GM12801 (cell line): ENCODE measurements at regions not wholly inside any gene's neighbourhood (a gene's known extent, or its start where the extent isn't known, plus 50 kb on each side); places are given as distances from the start of the nearest gene placed in this dataset.

ENCODE experiments used
- TF ChIP-seq, protein P1 (sequence below): IDR thresholded peaks from one replicate; pipeline ENCODE4 v1.5.1; 2011; ENCODE audit warnings: control low read depth; ENCODE audit not compliant: insufficient read length; ENCODE audit errors: extremely low read depth

DNA sequence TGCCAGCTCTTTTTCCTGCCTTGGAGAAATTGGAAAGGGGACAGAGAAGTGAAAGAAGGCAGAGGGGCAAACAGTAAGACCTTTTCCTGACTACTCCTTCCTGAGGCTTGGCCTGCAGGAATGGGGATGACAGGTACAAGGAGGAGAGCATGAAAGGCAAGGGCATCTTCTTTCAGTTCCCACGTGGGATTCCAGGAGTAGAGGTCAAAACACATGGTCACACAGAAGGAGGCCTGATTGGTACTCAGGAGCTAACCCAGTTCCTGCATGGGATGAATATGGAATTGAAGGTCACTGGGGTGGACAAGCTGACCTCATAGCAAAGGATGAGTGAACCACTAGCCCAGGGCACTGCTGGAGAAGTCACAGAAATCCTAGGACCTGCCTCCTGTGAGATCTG lies 112.5 kb upstream of the ZNF366 start:
- TF ChIP-seq, protein P1, sequence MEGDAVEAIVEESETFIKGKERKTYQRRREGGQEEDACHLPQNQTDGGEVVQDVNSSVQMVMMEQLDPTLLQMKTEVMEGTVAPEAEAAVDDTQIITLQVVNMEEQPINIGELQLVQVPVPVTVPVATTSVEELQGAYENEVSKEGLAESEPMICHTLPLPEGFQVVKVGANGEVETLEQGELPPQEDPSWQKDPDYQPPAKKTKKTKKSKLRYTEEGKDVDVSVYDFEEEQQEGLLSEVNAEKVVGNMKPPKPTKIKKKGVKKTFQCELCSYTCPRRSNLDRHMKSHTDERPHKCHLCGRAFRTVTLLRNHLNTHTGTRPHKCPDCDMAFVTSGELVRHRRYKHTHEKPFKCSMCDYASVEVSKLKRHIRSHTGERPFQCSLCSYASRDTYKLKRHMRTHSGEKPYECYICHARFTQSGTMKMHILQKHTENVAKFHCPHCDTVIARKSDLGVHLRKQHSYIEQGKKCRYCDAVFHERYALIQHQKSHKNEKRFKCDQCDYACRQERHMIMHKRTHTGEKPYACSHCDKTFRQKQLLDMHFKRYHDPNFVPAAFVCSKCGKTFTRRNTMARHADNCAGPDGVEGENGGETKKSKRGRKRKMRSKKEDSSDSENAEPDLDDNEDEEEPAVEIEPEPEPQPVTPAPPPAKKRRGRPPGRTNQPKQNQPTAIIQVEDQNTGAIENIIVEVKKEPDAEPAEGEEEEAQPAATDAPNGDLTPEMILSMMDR: no peak

DNA sequence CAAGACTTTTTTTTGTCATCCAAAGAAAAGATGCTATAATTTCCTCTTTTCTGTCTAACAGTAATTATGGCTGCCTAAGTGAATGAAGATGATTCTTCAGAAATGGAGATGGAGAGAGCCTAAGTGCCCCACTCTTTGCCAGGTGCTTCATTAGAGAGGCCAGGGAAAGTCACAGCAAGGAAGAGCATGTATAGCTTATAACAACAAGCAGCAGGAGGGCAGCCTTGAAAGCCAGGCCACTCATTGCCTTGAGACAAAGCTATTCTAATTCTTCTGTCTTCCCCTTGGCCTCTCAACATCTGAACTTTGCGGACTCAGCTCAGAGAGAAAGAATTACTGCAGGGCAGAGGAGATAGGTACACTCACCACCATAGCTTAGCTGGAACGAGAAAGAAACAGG lies 112.0 kb upstream of the ZNF366 start:
- TF ChIP-seq, protein P1: no peak

DNA sequence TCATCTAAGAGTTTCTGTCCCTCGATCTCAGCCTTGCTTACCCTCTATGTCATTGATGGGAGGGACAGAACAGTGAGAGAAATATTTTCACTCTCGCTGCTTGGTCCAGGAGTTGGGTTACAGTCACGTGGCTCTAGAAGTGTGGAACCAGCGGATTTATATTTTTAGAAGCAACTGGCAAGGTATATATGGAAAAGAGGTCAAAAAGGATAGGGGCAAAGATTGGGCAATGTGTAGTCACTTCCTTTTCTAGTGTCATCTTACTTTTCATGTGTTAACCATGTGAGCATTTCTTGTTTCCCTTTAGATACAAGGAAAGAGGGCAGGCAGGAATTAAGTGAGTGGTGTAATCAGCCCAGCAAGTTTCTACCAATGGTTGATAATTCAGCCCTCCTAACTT lies 111.5 kb upstream of the ZNF366 start:
- TF ChIP-seq, protein P1: no peak

DNA sequence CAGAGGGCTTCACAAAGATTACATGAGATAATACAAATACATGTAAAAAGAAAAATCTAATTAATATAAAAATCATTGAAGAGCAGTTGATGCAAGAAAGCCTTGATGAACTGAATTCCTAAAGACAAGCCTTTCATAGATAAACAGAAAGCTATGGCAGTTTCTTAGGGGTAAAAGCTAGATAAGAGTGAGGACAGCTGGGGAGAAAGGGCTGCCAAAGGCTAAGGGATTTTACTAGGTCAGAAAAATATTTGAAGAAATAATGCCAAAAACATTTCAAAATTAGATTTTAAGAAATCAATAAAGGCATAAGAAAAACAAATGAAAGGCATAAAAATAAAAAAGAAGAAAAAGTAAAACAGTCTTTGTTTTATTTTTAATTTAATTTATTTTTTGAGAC lies 107.9 kb upstream of the ZNF366 start:
- TF ChIP-seq, protein P1: no peak

DNA sequence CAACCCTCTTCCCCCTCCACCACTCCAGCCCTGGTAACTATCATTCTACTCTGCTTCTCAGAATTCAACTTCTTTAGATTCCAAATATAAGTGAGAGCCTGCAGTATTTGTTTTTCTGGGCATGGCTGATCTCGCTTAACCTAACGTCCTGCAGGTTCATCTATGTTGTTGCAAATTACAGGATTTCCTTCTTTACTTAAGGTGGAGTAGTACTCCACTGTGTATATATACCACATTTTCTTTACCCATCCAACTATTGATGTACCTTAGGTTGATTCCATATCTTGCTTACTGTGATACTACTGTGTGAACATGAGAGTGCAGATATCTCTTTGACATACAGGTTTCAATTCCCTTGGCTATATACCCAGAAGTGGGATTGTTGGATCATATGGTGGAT lies 106.3 kb upstream of the ZNF366 start:
- TF ChIP-seq, protein P1: no peak

DNA sequence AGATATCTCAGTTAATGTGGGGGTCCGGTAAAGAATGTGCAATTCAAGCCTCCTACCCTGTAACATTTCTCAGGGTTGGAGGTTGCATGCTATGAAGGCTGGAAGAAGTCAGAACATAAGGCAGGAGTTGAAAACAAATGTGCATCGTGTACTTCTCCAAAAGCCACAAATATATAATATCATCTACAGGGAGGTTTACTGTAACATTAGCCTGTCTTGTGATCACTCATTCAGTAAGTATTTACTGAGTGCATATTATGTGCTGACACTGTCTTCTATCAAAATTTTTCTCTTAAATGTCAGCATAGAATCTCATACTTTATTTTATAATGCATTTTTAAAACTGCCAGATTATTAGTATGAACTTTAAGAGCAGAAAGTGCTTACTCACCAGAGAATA lies 105.6 kb upstream of the ZNF366 start:
- TF ChIP-seq, protein P1: no peak

DNA sequence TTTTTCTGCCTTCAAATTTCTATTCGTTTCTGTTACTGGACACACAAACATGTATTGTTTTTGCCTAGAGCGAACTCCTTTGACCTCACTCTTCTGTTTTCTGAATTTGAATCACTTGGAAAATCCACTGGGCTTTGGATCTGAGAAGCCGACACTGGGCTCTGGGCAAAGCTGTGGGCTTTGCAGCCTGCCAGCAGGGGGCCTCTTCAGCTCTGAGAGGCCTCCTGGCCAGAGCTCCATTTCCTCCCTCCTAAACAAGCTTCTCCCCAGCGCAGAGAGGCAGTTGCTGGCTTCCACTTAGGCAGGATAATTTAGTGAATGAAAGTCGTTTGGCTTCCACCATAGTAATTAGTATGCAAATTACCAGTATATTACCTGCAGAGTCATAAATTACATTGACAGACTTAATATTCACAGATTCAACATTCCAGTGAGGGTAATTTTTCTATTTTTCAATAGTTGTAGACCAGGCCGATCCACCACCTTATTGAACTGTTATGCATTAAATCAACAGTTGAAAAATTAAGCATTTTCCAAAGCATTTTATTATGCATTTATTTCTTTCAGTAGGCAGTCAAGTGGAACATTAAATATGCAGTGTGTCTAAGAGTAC lies 104.0 kb upstream of the ZNF366 start:
- TF ChIP-seq, protein P1: peak; percentile 12

DNA sequence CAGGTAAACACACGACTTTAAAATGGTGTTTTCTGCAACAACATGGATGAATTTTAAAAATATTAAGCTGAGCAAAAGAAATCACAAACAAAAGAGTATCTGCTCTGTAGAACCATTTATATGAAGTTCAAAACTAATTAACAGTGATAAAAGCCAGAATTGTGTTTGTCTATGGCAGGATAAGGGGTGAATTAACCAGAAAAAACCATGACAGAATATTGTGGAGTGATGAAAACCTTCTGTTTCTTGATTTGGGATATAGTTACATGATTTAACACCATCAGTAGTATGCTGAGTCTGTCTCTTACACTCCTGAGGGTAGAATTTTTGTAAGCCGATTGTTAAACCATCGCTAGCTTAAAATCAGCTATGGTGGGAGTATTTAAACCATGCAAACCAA lies 101.7 kb upstream of the ZNF366 start:
- TF ChIP-seq, protein P1: no peak
